Duodenal mucosa (tissue), 2 donors: ENCODE measurements at regions not wholly inside any gene's neighbourhood (a gene's known extent, or its start where the extent isn't known, plus 50 kb on each side); places are given as distances from the start of the nearest gene placed in this dataset.
"Not testable (repeated sequence)": the region's sequence is repeated elsewhere in the genome, so short reads cannot be mapped to it uniquely, and the experiment has no call there.

ENCODE experiments used
- H3K27ac ChIP-seq: one replicate; pipeline ENCODE4 v1.7.0; 2013; ENCODE audit warnings: low read depth, low read length
- H3K27me3 ChIP-seq, 2 donors: one replicate each; pipeline ENCODE4 v1.7.0; 2013; ENCODE audit warnings: low read length in 2 of 2, control low read depth in 1 of 2; ENCODE audit not compliant: insufficient read depth in 2 of 2, control insufficient read depth in 1 of 2
- H3K36me3 ChIP-seq, 2 donors: one replicate each; pipeline ENCODE4 v1.7.0; 2013; ENCODE audit warnings: low read length in 2 of 2, control low read depth in 1 of 2; ENCODE audit not compliant: insufficient read depth in 2 of 2, control insufficient read depth in 1 of 2
- H3K4me1 ChIP-seq, 2 donors: one replicate each; pipeline ENCODE4 v1.7.0; 2013; ENCODE audit warnings: low read length in 2 of 2, control low read depth in 1 of 2; ENCODE audit not compliant: insufficient read depth in 2 of 2, control insufficient read depth in 1 of 2
- H3K4me3 ChIP-seq, 2 donors: one replicate each; pipeline ENCODE4 v1.7.0; 2013; ENCODE audit warnings: low read length in 2 of 2, low read depth in 1 of 2
- H3K9ac ChIP-seq, 2 donors: one replicate each; pipeline ENCODE4 v1.7.0; 2013; ENCODE audit warnings: low read length in 2 of 2, low read depth in 1 of 2
- H3K9me3 ChIP-seq, 2 donors: one replicate each; pipeline ENCODE4 v1.7.0; 2013; ENCODE audit warnings: low read length in 2 of 2, control low read depth in 1 of 2; ENCODE audit not compliant: control insufficient read depth in 1 of 2

GRCh38 chr7:12030116-12030515 is 181.0 kb upstream of the TMEM106B start:
- Histone ChIP-seq H3K4me3 (no peak overlapping the region), H3K27me3 (no peaks in the 10 kb centered on the region), H3K27ac (no peak overlapping the region), H3K9me3 (no peaks in the 10 kb centered on the region), H3K36me3 (no peaks in the 10 kb centered on the region), H3K9ac (no peak overlapping the region), H3K4me1 (no peaks in the 10 kb centered on the region)

DNA sequence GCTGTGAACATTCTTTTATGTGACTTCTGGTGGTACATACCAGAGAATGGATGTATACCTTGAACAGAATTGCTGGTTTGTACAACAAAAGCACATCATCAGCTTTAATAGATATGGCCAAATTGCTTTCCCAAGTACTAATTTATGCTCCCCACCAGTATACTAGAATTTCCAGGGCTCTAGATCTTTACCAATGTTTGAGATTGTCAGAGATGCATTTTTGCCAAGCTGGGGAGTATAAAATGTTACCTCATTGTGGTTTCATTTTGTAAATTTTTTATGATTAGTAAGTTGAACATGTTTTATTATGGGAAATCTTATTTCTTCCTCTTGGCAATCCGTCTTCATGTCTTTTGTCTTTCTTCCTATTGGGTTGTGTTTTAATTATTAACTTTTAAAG is 179.9 kb upstream of the TMEM106B start:
- Histone ChIP-seq H3K9ac (no peak overlapping the region), H3K27me3 (no peaks in the 10 kb centered on the region), H3K4me1 (no peaks in the 10 kb centered on the region), H3K9me3 (no peaks in the 10 kb centered on the region), H3K4me3 (no peak overlapping the region), H3K36me3 (no peaks in the 10 kb centered on the region), H3K27ac (no peak overlapping the region)

DNA sequence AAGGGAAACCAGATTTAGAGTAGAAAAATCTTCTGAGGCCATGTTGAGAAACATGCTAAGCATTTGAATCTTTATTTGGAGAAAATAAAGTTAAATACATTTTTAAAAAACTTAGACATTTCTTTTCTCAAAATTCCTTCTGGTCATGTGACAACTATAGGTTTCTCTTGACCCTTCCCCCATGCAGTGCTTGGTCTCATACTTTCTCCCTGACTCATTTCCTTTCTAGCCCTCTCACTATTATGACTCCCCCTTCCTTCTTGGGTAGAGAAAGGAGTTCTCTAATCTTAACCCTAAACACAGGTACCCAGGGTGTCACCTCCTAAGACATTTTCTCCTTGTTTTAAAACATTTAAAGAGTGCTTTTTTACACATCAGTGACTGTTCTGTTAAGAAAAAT is 179.5 kb upstream of the TMEM106B start:
- no peaks in the 10 kb centered on the region for H3K9me3 ChIP-seq
- no peaks in the 10 kb centered on the region for H3K4me1 ChIP-seq
- no peak overlapping the region for H3K4me3 ChIP-seq
- no peak overlapping the region for H3K9ac ChIP-seq
- H3K27me3 ChIP-seq = no peaks in the 10 kb centered on the region
- no peak overlapping the region for H3K27ac ChIP-seq
- no peaks in the 10 kb centered on the region for H3K36me3 ChIP-seq

DNA sequence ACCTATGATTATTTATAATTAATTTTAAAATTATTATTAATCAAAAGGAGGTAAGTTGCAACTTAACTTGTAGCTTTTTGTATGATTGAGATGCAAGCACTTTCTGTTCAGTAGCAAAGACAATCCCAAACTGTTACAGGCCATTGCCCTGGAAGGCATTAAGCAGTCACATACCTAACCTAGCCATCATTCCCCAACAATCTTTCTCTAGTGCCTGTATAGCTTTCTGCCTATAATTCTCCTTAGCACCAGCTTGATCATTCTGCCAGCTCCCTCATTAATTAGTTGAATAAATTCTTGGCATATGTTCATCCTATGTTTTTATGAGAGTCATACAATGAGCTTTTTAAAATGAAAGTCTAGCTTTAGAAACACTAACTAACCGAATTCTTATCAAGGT is 178.9 kb upstream of the TMEM106B start:
- H3K36me3 ChIP-seq = no peaks in the 10 kb centered on the region
- no peaks in the 10 kb centered on the region for H3K4me1 ChIP-seq
- no peak overlapping the region for H3K9ac ChIP-seq
- H3K27me3 ChIP-seq = no peaks in the 10 kb centered on the region
- no peak overlapping the region for H3K4me3 ChIP-seq
- no peaks in the 10 kb centered on the region for H3K9me3 ChIP-seq
- no peak overlapping the region for H3K27ac ChIP-seq

DNA sequence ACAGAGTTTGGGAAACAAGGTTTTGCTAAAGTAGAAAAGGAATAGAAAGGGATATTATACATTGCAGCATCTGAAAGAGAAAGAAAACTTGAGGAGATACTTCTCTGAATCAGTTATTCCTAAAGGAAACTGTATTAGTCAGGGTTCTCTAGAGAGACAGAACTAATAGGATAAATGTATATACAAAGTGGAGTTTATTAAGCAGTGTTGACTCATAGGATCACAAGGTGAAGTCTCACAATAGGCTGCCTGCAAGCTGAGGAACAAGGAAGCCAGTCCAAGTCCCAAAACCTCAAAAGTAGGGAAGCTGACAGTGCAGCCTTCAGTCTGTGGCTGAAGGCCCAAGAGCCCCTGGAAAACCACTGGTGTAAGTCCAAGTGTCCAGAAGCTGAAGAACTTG is 167.6 kb upstream of the TMEM106B start:
- H3K36me3 ChIP-seq, H3K27me3 ChIP-seq, H3K9me3 ChIP-seq, H3K4me3 ChIP-seq, H3K27ac ChIP-seq, H3K4me1 ChIP-seq, H3K9ac ChIP-seq: not testable (repeated sequence)

- Histone ChIP-seq H3K27me3 (no peaks in the 10 kb centered on the region), H3K27ac (no peak overlapping the region), H3K36me3 (no peaks in the 10 kb centered on the region), H3K9ac (no peak overlapping the region), H3K4me1 (no peaks in the 10 kb centered on the region), H3K9me3 (peaks cover 4 to 6% of the 10 kb centered on the region in 2 donors), H3K4me3 (no peak overlapping the region)
These were observed 158.9 kb upstream of the TMEM106B start for GRCh38 chr7:12052211-12052610.

GRCh38 chr7:12053561-12053960 is 157.5 kb upstream of the TMEM106B start:
- no peaks in the 10 kb centered on the region for H3K27me3 ChIP-seq
- H3K9me3 ChIP-seq = peaks cover 7 to 9% of the 10 kb centered on the region in 2 donors
- H3K9ac ChIP-seq = no peak overlapping the region
- H3K4me1 ChIP-seq = no peaks in the 10 kb centered on the region
- no peak overlapping the region for H3K4me3 ChIP-seq
- H3K36me3 ChIP-seq = no peaks in the 10 kb centered on the region
- no peak overlapping the region for H3K27ac ChIP-seq

GRCh38 chr7:12054830-12055229 is 156.3 kb upstream of the TMEM106B start:
- no peak overlapping the region for H3K4me3 ChIP-seq
- no peaks in the 10 kb centered on the region for H3K27me3 ChIP-seq
- H3K9ac ChIP-seq = no peak overlapping the region

GRCh38 chr7:12056381-12056780 is 154.7 kb upstream of the TMEM106B start:
- no peak overlapping the region for H3K4me3 ChIP-seq
- H3K27me3 ChIP-seq = no peaks in the 10 kb centered on the region
- no peaks in the 10 kb centered on the region for H3K36me3 ChIP-seq
- H3K27ac ChIP-seq = no peak overlapping the region
- no peaks in the 10 kb centered on the region for H3K4me1 ChIP-seq
- no peak overlapping the region for H3K9ac ChIP-seq
- peaks cover 7 to 9% of the 10 kb centered on the region in 2 donors for H3K9me3 ChIP-seq

More at GRCh38 chr7:12054830-12055229, 156.3 kb upstream of the TMEM106B start:
- no peak overlapping the region for H3K27ac ChIP-seq
- H3K4me1 ChIP-seq = no peaks in the 10 kb centered on the region
- peaks cover 7 to 9% of the 10 kb centered on the region in 2 donors for H3K9me3 ChIP-seq
- H3K36me3 ChIP-seq = no peaks in the 10 kb centered on the region

GRCh38 chr7:12056977-12057376 is 154.1 kb upstream of the TMEM106B start:
- Histone ChIP-seq H3K27ac (no peak overlapping the region), H3K4me1 (no peaks in the 10 kb centered on the region), H3K36me3 (no peaks in the 10 kb centered on the region), H3K4me3 (no peak overlapping the region), H3K9me3 (peaks cover 7 to 9% of the 10 kb centered on the region in 2 donors), H3K27me3 (no peaks in the 10 kb centered on the region), H3K9ac (no peak overlapping the region)

DNA sequence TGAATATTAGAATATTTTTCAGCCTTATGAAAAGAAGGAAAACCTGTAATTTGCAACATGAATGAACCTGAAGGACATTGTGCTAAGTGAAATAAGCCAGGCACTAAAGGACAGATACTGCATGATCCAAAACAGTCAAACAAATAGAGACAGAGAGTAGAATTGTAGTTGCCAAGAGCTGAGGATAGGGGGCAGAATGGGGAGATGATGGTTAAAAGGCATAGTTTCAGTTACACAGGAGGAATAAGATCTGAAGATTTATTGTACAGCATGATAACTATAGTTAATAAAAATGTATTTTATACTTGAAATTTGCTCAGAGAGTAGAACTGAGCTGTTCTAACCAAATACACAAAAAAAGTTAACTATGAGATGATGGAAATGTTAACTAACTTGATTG is 149.0 kb upstream of the TMEM106B start:
- Histone ChIP-seq H3K9me3 (peaks cover 3 to 5% of the 10 kb centered on the region in 2 donors), H3K4me1 (no peaks in the 10 kb centered on the region), H3K27me3 (no peaks in the 10 kb centered on the region), H3K4me3 (no peak overlapping the region), H3K9ac (no peak overlapping the region), H3K27ac (no peak overlapping the region), H3K36me3 (no peaks in the 10 kb centered on the region)
